ENCODE measurements at regions not wholly inside any gene's neighbourhood (a gene's known extent, or its start where the extent isn't known, plus 50 kb on each side); places are given as distances from the start of the nearest gene placed in this dataset.

DNA sequence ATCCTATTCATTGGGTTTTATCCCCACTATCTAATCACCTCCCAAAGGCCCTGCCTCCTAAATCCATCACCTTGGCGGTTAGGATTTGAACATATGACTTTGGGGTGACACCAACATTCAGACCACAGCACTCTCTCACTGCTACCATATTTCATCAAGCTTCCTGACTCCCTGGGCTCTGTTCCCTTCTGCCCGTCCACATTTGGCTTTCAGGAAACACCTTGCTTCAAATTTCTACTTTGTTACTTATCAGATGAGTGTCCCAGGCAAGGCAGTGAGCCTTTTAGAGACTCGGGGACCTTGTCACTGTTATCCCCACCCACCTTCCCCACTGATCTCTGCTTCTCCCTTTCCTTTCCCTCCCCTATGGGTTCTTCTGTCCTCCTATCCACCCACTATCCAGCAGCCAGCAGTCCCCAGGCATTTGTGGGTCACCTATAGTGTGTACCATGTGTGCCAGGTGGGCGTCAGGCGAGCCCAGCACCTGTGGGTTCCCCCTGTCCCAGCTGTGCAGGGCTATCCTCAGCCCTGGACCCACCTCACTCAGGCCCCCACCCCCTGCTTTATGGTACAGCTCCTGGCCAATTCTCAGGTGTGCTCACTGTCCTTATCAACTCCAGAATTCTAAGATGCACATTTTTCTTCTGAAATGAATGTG is 230.9 kb downstream of the LOXHD1 start:
- TF ChIP-seq SIN3A (IDR thresholded peaks at IDR 0.05; ENCODE audit: borderline replicate concordance, insufficient read depth, low read length) (no peak), REST (IDR thresholded peaks at IDR 0.05; ENCODE audit: insufficient read depth in 1 of 2, low read depth in 2 of 2, low read length in 2 of 2) (no peak), POLR2AphosphoS5 (IDR thresholded peaks at IDR 0.05; ENCODE audit: low read depth, low read length) (no peak)

Data from PFSK-1 (cell line).